Thyroid gland (tissue), 4 donors: ENCODE measurements at regions not wholly inside any gene's neighbourhood (a gene's known extent, or its start where the extent isn't known, plus 50 kb on each side); places are given as distances from the start of the nearest gene placed in this dataset.
A peak's percentile ranks its signal among the peaks of the same experiment; 100 is the strongest.

Experiments
- DNase-seq, 2 donors: peaks; one replicate each; pipeline ENCODE4 v3.0.0-alpha.2; 2019
- H3K27ac ChIP-seq, 3 donors: fragments of 200-600 bp; sonication (generic); 1 replicate in 2 of 3; 2 replicates in 1 of 3; pipeline ENCODE4 v1.5.1; 2016 to 2019; ENCODE audit warnings: mild to moderate bottlenecking in 1 of 3, moderate library complexity in 1 of 3
- H3K27me3 ChIP-seq: fragments of 200-600 bp; sonication (generic); one replicate; pipeline ENCODE4 v1.5.1; 2019
- H3K36me3 ChIP-seq, 2 donors: fragments of 200-600 bp; sonication (generic); one replicate each; pipeline ENCODE4 v1.5.1; 2016 to 2019
- H3K4me1 ChIP-seq, 2 donors: fragments of 200-600 bp; sonication (generic); one replicate each; pipeline ENCODE4 v1.5.1; 2017 to 2019
- H3K4me3 ChIP-seq, 3 donors: fragments of 200-600 bp; sonication (generic); replicated peaks in 1 of 3; 1 replicate in 2 of 3; 2 replicates in 1 of 3; pipeline ENCODE4 v1.5.1; 2016; ENCODE audit warnings: mild to moderate bottlenecking in 1 of 3
- H3K9me3 ChIP-seq: fragments of 200-600 bp; sonication (generic); one replicate; pipeline ENCODE4 v1.5.1; 2017
- CTCF ChIP-seq, 6 experiments: fragments of 200-600 bp in 3 of 6; fragments of 450-650 bp in 3 of 6; sonication (generic) in 3 of 6; IDR thresholded peaks; one replicate each; pipeline ENCODE4 v1.5.1; 2016 to 2019; ENCODE audit warnings: antibody characterized with exemption in 6 of 6, mild to moderate bottlenecking in 2 of 6, inconsistent platforms in 1 of 6, moderate library complexity in 1 of 6
- POLR2A ChIP-seq, 2 donors: fragments of 450-650 bp; IDR thresholded peaks; one replicate each; pipeline ENCODE4 v1.6.1; 2017; ENCODE audit warnings: antibody characterized with exemption in 2 of 2, mild to moderate bottlenecking in 2 of 2, moderate library complexity in 1 of 2
- WGBS, 2 donors: methylation state at CpG; one replicate each; pipeline ENCODE4 v1.1.5; 2017; 5-methylcytosine and 5-hydroxymethylcytosine counted together
- intact Hi-C: fragments of 100-400 bp; cut with DNase I; formaldehyde crosslinking; loops from one replicate; pipeline ENCODE4 v1.15.1; 2023

DNA sequence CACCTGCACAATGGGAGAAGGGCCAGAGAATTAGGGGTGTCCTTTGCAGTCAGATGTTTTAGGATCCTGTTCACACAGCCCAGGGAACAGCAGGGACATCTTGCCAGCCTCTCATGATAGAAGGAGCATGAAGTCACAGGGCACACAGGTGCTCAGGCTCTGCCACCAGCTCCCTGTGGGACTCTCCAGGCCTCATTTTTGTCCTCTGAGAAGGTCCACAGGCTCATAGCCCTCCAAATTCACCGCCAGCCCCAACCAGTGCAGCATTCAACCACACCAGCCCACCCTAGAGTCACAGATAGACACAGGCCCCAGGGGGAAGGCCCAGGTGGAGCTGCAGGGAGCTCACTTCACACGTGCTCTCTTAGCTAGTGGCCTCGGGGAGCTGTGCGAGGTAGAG lies 391.7 kb downstream of the TNS1 start:
- Histone ChIP-seq H3K36me3 (no peaks in the 10 kb centered on the region), H3K4me3 (no peak overlapping the region), H3K4me1 (no peaks in the 10 kb centered on the region), H3K27ac (no peak overlapping the region), H3K27me3 (no peaks in the 10 kb centered on the region), H3K9me3 (no peaks in the 10 kb centered on the region)
- no peak for DNase-seq
- WGBS, 2 donors = 94 to 95% methylated on average over 4 of the region's 4 CpGs
- intact Hi-C loops = no loop called here
- TF ChIP-seq CTCF (IDR thresholded peaks at IDR 0.05) (no peak), POLR2A (IDR thresholded peaks at IDR 0.05) (no peak)

- Histone ChIP-seq H3K4me1 (no peaks in the 10 kb centered on the region), H3K9me3 (no peaks in the 10 kb centered on the region), H3K27me3 (no peaks in the 10 kb centered on the region), H3K4me3 (no peak overlapping the region), H3K27ac (no peak overlapping the region), H3K36me3 (no peaks in the 10 kb centered on the region)
- no peak for TF ChIP-seq POLR2A (IDR thresholded peaks at IDR 0.05)
- no peak for TF ChIP-seq CTCF (IDR thresholded peaks at IDR 0.05)
- DNase-seq = no peak
- 70 to 74% methylated on average over 6 of the region's 6 CpGs for WGBS, 2 donors
- intact Hi-C loops = no loop called here
Measured at GRCh38 chr2:217610401-217610814, 392.4 kb downstream of the TNS1 start.

DNA sequence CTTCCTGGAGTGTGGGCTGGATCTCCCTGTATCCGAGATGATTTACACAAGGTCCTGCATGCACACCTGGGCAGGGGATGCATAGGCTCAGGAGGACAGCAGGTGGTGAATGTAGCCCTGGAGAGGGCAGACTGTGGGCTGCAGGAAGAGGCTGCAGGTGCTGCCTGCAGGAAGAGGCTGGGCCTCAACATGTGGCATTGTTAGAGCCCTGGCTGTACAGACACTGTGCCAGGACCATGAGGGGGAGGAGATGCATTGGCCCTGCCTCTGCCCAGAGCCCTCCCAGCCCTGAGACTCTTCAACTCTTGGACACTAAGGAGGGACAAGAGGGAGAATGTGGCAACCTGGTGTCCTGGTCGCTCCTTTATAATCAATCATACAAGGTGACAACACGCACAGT lies 392.8 kb downstream of the TNS1 start:
- H3K27me3 ChIP-seq = no peaks in the 10 kb centered on the region
- H3K4me3 ChIP-seq = no peak overlapping the region
- no peaks in the 10 kb centered on the region for H3K9me3 ChIP-seq
- DNase-seq = no peak
- intact Hi-C loops = no loop called here
- H3K36me3 ChIP-seq = no peaks in the 10 kb centered on the region
- WGBS, 2 donors = 94 to 100% methylated on average over 2 of the region's 3 CpGs
- no peaks in the 10 kb centered on the region for H3K4me1 ChIP-seq
- no peak overlapping the region for H3K27ac ChIP-seq
- TF ChIP-seq POLR2A (IDR thresholded peaks at IDR 0.05) = no peak
- no peak for TF ChIP-seq CTCF (IDR thresholded peaks at IDR 0.05)

GRCh38 chr2:217606296-217606695 lies 396.5 kb downstream of the TNS1 start:
- 65 to 88% methylated on average over 1 of the region's 1 CpG for WGBS, 2 donors
- intact Hi-C loops = no loop called here
- H3K27me3 ChIP-seq = no peaks in the 10 kb centered on the region
- TF ChIP-seq CTCF (IDR thresholded peaks at IDR 0.05) (no peak), POLR2A (IDR thresholded peaks at IDR 0.05) (no peak)
- H3K36me3 ChIP-seq = no peaks in the 10 kb centered on the region
- H3K4me3 ChIP-seq = no peak overlapping the region
- DNase-seq = no peak
- no peak overlapping the region for H3K27ac ChIP-seq
- no peaks in the 10 kb centered on the region for H3K9me3 ChIP-seq
- H3K4me1 ChIP-seq = no peaks in the 10 kb centered on the region

DNA sequence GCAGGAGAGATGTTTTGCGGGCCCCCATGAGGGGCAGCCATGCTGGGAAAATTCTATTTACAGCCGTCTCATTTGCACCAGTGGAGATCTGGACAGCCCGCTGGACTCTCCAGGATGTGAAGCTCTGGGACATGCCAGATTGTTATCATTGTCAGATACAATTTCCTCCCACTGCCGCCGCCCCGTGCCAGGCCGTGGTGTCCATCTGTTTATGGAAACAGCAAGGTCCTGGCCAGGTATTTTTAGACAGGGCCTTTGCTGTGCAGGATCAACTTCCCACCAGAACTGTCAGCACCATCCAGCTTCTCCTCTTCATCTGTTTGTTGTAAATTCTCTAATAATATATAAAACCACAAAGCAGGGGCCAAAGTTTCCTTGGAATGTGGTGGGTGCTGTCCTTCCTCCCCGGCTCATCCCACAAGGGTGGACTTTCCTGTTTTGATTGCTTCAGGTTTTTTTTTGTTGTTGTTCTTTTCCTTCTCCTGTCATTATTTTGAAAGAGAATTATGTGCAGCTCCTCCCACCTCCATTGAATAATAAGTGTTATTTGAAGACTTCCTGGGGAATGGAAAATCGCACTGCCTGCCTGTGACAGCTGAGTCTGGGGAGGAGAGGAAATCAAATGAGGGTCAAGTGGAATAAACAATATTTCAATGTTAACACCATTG lies 398.1 kb downstream of the TNS1 start:
- H3K27ac ChIP-seq = no peak overlapping the region
- H3K9me3 ChIP-seq = no peaks in the 10 kb centered on the region
- TF ChIP-seq CTCF (IDR thresholded peaks at IDR 0.05) (no peak), POLR2A (IDR thresholded peaks at IDR 0.05) (no peak)
- H3K4me1 ChIP-seq = no peaks in the 10 kb centered on the region
- no peaks in the 10 kb centered on the region for H3K27me3 ChIP-seq
- intact Hi-C loops = no loop called here
- no peaks in the 10 kb centered on the region for H3K36me3 ChIP-seq
- WGBS, 2 donors = 71 to 82% methylated on average over 9 of the region's 9 CpGs
- no peak overlapping the region for H3K4me3 ChIP-seq
- peak in 1 of 2 donors; percentile 9 for DNase-seq
